ENCODE measurements at regions not wholly inside any gene's neighbourhood (a gene's known extent, or its start where the extent isn't known, plus 50 kb on each side); places are given as distances from the start of the nearest gene placed in this dataset.

DNA sequence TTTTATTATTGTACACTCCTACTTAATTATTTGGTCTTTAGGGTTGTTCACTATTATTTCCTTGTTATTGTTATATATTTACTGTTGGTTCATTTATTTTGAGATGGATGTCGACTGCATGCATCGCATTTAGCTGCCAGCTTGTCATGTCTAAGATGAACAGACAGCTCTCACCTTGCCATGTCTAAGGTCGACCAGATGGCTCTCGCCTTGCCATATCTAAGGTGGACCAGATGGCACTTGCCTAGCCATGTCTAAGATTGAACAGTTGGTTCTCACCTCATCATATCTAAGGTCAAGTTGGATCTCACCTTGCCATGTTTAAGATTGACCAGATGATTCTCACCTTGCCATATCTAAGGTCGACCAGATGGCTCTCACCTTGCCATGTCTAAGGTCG is 1440.9 kb downstream of the UQCRFS1 start:
- ChIA-PET POLR2A (no interaction called here), CTCF (no interaction called here)
- Histone ChIP-seq H2AFZ (ENCODE audit: low read depth, low read length) (no peak overlapping the region), H4K20me1 (replicated peaks; ENCODE audit: control insufficient read depth, extremely low read depth, insufficient read depth, low read length) (no peaks in the 10 kb centered on the region), H3K4me3 (replicated peaks in 1 of 3; ENCODE audit: insufficient read depth in 1 of 3, low read depth in 1 of 3, low read length in 3 of 3) (no peak overlapping the region), H3K9me1 (replicated peaks; ENCODE audit: control insufficient read depth, extremely low read depth, insufficient read depth, low read length) (no peaks in the 10 kb centered on the region), H3K27ac (ENCODE audit: insufficient read depth, low read depth, low read length) (no peak overlapping the region), H3K4me2 (ENCODE audit: insufficient read depth, low read length) (no peak overlapping the region), H3K27me3 (ENCODE audit: control insufficient read depth in 2 of 2, insufficient read depth in 2 of 2, low read length in 2 of 2) (no peaks in the 10 kb centered on the region), H3K9me3 (replicated peaks; ENCODE audit: control insufficient read depth, insufficient read depth, low read length) (peaks cover 8% of the 10 kb centered on the region), H3K4me1 (ENCODE audit: control insufficient read depth, extremely low read depth, insufficient read depth, low read length) (no peaks in the 10 kb centered on the region), H3K36me3 (ENCODE audit: control insufficient read depth in 2 of 2, extremely low read depth in 1 of 2, insufficient read depth in 2 of 2, low read length in 2 of 2) (no peaks in the 10 kb centered on the region), H3K79me2 (ENCODE audit: control insufficient read depth, insufficient read depth, low read length) (no peaks in the 10 kb centered on the region), H3K9ac (replicated peaks; ENCODE audit: extremely low read depth, insufficient read depth, low read length) (no peak overlapping the region)
- no TSS peak for BruUV-seq (replicated peaks)
- intact Hi-C loops (cut with micrococcal nuclease) (loop anchor here (10.0 kb wide), 1 partner anchor 553 kb away; no protein-coding TSS in a partner anchor), dilution Hi-C loops (cut with MboI; ENCODE audit: extremely low pct_ligation_motif_present, low sequenced_read_pairs) (no loop called here)
- TF ChIP-seq JUN (IDR thresholded peaks at IDR 0.05; ENCODE audit: borderline replicate concordance, insufficient read depth, insufficient read length, low read depth) (no peak), MYC (IDR thresholded peaks at IDR 0.05; ENCODE audit: low read depth, low read length) (no peak), EZH2 (IDR thresholded peaks at IDR 0.05; ENCODE audit: borderline replicate concordance, low read depth, low read length, severe bottlenecking) (no peak), POLR2A (IDR thresholded peaks at IDR 0.05; ENCODE audit: low read depth, low read length) (no peak), GATA2 (IDR thresholded peaks at IDR 0.05; ENCODE audit: insufficient read depth, insufficient read length, low read depth, low read length) (no peak), POLR2AphosphoS5 (IDR thresholded peaks at IDR 0.05; ENCODE audit: insufficient read depth, low read depth, low read length) (no peak), FOS (IDR thresholded peaks at IDR 0.05; ENCODE audit: borderline replicate concordance, insufficient read depth, low read length) (no peak)
- TF ChIP-seq, protein P1, sequence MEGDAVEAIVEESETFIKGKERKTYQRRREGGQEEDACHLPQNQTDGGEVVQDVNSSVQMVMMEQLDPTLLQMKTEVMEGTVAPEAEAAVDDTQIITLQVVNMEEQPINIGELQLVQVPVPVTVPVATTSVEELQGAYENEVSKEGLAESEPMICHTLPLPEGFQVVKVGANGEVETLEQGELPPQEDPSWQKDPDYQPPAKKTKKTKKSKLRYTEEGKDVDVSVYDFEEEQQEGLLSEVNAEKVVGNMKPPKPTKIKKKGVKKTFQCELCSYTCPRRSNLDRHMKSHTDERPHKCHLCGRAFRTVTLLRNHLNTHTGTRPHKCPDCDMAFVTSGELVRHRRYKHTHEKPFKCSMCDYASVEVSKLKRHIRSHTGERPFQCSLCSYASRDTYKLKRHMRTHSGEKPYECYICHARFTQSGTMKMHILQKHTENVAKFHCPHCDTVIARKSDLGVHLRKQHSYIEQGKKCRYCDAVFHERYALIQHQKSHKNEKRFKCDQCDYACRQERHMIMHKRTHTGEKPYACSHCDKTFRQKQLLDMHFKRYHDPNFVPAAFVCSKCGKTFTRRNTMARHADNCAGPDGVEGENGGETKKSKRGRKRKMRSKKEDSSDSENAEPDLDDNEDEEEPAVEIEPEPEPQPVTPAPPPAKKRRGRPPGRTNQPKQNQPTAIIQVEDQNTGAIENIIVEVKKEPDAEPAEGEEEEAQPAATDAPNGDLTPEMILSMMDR (IDR thresholded peaks at IDR 0.05; ENCODE audit: extremely low read depth in 1 of 2, insufficient read depth in 1 of 2, low read depth in 1 of 2, low read length in 2 of 2) = no peak
- TF ChIP-seq, protein P2, sequence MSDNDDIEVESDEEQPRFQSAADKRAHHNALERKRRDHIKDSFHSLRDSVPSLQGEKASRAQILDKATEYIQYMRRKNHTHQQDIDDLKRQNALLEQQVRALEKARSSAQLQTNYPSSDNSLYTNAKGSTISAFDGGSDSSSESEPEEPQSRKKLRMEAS (IDR thresholded peaks at IDR 0.05; ENCODE audit: insufficient read depth, insufficient read length) = no peak
- DNase-seq (ENCODE audit: low read depth, low spot score) = no peak
- FAIRE-seq = no peak

All from endothelial cell of umbilical vein (primary cell).